Ishikawa (cell line): ENCODE measurements at regions not wholly inside any gene's neighbourhood (a gene's known extent, or its start where the extent isn't known, plus 50 kb on each side); places are given as distances from the start of the nearest gene placed in this dataset.

ENCODE experiments used
- NFIC ChIP-seq: IDR thresholded peaks from 2 replicates; pipeline ENCODE4 v1.6.1; 2012
- YY1 ChIP-seq: IDR thresholded peaks from 2 replicates; pipeline ENCODE4 v1.6.1; 2012; ENCODE audit warnings: low read depth
- TF ChIP-seq, protein P1 (sequence below): IDR thresholded peaks from 2 replicates; pipeline ENCODE4 v1.6.1; 2012; ENCODE audit warnings: low read depth, mild to moderate bottlenecking

DNA sequence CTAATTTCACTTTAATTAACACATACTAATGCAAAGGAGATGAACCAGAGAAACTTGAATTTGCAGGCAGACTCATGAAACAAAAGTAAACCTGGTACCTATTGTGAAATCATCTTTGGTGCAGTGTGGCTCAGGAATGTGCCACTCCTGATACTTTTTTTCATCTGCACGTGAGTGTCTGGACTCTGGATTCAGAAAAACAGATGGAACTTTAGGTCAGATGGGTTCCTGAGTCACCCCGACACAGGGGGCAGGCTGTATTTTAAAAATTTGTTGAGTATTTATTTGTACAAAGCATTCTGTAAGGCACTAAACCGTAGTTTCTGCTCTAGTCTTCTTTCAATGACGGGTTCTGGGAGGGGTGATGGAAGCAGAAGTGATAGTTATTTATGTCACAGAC is 52.2 kb upstream of the TUT7 start:
- no peak for TF ChIP-seq YY1
- TF ChIP-seq NFIC = no peak
- TF ChIP-seq, protein P1, sequence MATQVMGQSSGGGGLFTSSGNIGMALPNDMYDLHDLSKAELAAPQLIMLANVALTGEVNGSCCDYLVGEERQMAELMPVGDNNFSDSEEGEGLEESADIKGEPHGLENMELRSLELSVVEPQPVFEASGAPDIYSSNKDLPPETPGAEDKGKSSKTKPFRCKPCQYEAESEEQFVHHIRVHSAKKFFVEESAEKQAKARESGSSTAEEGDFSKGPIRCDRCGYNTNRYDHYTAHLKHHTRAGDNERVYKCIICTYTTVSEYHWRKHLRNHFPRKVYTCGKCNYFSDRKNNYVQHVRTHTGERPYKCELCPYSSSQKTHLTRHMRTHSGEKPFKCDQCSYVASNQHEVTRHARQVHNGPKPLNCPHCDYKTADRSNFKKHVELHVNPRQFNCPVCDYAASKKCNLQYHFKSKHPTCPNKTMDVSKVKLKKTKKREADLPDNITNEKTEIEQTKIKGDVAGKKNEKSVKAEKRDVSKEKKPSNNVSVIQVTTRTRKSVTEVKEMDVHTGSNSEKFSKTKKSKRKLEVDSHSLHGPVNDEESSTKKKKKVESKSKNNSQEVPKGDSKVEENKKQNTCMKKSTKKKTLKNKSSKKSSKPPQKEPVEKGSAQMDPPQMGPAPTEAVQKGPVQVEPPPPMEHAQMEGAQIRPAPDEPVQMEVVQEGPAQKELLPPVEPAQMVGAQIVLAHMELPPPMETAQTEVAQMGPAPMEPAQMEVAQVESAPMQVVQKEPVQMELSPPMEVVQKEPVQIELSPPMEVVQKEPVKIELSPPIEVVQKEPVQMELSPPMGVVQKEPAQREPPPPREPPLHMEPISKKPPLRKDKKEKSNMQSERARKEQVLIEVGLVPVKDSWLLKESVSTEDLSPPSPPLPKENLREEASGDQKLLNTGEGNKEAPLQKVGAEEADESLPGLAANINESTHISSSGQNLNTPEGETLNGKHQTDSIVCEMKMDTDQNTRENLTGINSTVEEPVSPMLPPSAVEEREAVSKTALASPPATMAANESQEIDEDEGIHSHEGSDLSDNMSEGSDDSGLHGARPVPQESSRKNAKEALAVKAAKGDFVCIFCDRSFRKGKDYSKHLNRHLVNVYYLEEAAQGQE = no peak
